GM23248 (cell line): ENCODE measurements at regions not wholly inside any gene's neighbourhood (a gene's known extent, or its start where the extent isn't known, plus 50 kb on each side); places are given as distances from the start of the nearest gene placed in this dataset.

Experiments
- DNase-seq: peaks from one replicate; pipeline ENCODE4 v3.0.0-alpha.2; 2015
- H2AFZ ChIP-seq: fragments of 200-600 bp; sonication (generic); 2 replicates; pipeline ENCODE4 v1.6.1; 2016; ENCODE audit warnings: antibody characterized with exemption
- H3F3A ChIP-seq: fragments of 200-600 bp; sonication (generic); 2 replicates; pipeline ENCODE4 v1.6.1; 2016; ENCODE audit warnings: mild to moderate bottlenecking, antibody characterized with exemption, mixed run types; ENCODE audit not compliant: insufficient read depth
- H3K27ac ChIP-seq: fragments of 200-600 bp; sonication (generic); 2 replicates; pipeline ENCODE4 v1.5.1; 2016; ENCODE audit warnings: mild to moderate bottlenecking
- H3K27me3 ChIP-seq: fragments of 200-600 bp; sonication (generic); replicated peaks from 2 replicates; pipeline ENCODE4 v1.6.1; 2016; ENCODE audit warnings: mild to moderate bottlenecking; ENCODE audit not compliant: insufficient read depth
- H3K36me3 ChIP-seq: fragments of 200-600 bp; sonication (generic); 2 replicates; pipeline ENCODE4 v1.6.1; 2016; ENCODE audit warnings: low read depth, mild to moderate bottlenecking
- H3K4me1 ChIP-seq: fragments of 200-600 bp; sonication (generic); 2 replicates; pipeline ENCODE4 v1.6.1; 2016; ENCODE audit warnings: mild to moderate bottlenecking; ENCODE audit not compliant: insufficient read depth
- H3K4me2 ChIP-seq: fragments of 200-600 bp; sonication (generic); one replicate; pipeline ENCODE4 v1.6.1; 2016; ENCODE audit warnings: mild to moderate bottlenecking; ENCODE audit not compliant: unreplicated experiment
- H3K4me3 ChIP-seq: fragments of 200-600 bp; sonication (generic); 2 replicates; pipeline ENCODE4 v1.5.1; 2016; ENCODE audit warnings: mild to moderate bottlenecking
- H3K79me2 ChIP-seq: fragments of 200-600 bp; sonication (generic); 2 replicates; pipeline ENCODE4 v1.6.1; 2016; ENCODE audit warnings: mild to moderate bottlenecking; ENCODE audit not compliant: insufficient read depth
- H3K9ac ChIP-seq: fragments of 200-600 bp; sonication (generic); 2 replicates; pipeline ENCODE4 v1.6.1; 2016; ENCODE audit warnings: mild to moderate bottlenecking
- H3K9me2 ChIP-seq: fragments of 200-600 bp; sonication (generic); 2 replicates; pipeline ENCODE4 v1.6.1; 2016; ENCODE audit warnings: mixed run types, mild to moderate bottlenecking, moderate library complexity; ENCODE audit not compliant: insufficient read depth
- H3K9me3 ChIP-seq: fragments of 200-600 bp; sonication (generic); one replicate; pipeline ENCODE4 v1.6.1; 2017; ENCODE audit warnings: low read depth
- H4K20me1 ChIP-seq: fragments of 200-600 bp; sonication (generic); 2 replicates; pipeline ENCODE4 v1.6.0; 2016; ENCODE audit not compliant: insufficient read depth
- EZH2 ChIP-seq: fragments of 200-600 bp; sonication (generic); IDR thresholded peaks from 2 replicates; pipeline ENCODE4 v1.6.1; 2018; ENCODE audit warnings: antibody characterized with exemption, mild to moderate bottlenecking; ENCODE audit not compliant: insufficient read depth, poor library complexity, severe bottlenecking
- EZH2phosphoT487 ChIP-seq: fragments of 200-600 bp; sonication (generic); IDR thresholded peaks from 2 replicates; pipeline ENCODE4 v1.6.1; 2018; ENCODE audit warnings: antibody characterized with exemption, moderate library complexity, mild to moderate bottlenecking, low read depth; ENCODE audit not compliant: insufficient read depth
- WGBS, 2 experiments: methylation state at CpG; one replicate each; pipeline ENCODE4 v1.1.6; 2015 to 2017; ENCODE audit warnings: low lambda C conversion rate in 2 of 2, low coverage in 1 of 2; ENCODE audit errors: missing lambda C conversion rate in 2 of 2; 5-methylcytosine and 5-hydroxymethylcytosine counted together
- in situ Hi-C: fragments of 300-500 bp; cut with MboI; formaldehyde crosslinking; loops from 2 replicates; pipeline ENCODE4 v1.15.0; 2020

DNA sequence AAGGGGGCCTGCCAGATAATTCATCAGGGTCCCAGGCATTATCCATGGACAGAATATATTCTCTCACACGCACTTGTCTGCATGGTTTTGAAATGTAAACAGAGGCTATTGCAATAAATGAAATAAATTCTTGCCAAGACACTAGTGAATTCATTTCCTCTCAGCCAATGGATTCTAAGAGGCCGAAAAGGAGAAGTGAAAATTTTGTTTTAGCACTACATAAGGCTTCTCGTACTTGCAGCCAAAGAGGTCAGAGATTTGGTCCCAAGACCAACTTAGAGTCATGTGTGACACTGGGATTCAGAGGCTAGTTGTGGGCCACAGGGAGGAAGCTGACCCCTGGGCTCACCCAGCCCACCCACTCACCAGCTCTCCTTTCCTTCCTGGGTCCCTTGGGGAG lies 184.1 kb upstream of the GLI2 start:
- H3K4me3 ChIP-seq, result no peak overlapping the region
- no peaks in the 10 kb centered on the region for H4K20me1 ChIP-seq
- no peak for DNase-seq
- no peak for TF ChIP-seq EZH2
- TF ChIP-seq EZH2phosphoT487, result no peak
- no peaks in the 10 kb centered on the region for H3K79me2 ChIP-seq
- 69 to 86% methylated on average over 3 of the region's 3 CpGs for WGBS, 2 experiments
- peaks cover 10% of the 10 kb centered on the region for H3F3A ChIP-seq
- H3K4me2 ChIP-seq, result no peak overlapping the region
- no peaks in the 10 kb centered on the region for H3K9me2 ChIP-seq
- in situ Hi-C loops, result no loop called here
- H3K36me3 ChIP-seq, result no peaks in the 10 kb centered on the region
- H2AFZ ChIP-seq, result no peak overlapping the region
- no peak overlapping the region for H3K27ac ChIP-seq
- no peak overlapping the region for H3K9ac ChIP-seq
- H3K9me3 ChIP-seq, result no peaks in the 10 kb centered on the region
- H3K4me1 ChIP-seq, result peaks cover 13% of the 10 kb centered on the region
- H3K27me3 ChIP-seq, result no peaks in the 10 kb centered on the region

DNA sequence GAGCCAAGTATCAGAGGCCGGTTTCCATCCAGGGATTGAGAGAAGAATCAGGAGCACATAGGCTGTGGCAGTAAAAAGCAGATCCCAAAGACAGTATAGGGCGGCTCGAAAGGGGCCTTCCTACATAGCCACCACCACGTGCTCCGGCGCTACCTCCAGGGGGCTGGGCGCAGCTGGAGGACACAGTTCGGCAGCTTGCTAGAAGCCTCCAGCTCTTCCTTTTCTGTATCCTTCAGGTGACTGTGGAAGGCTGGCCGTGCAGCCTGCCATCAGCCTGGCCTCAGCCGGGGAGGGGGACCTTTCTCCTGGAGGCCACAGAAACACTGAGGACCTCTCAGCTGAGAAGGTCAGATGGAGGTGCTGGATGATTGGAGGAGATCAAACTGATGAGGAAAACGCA lies 183.6 kb upstream of the GLI2 start:
- in situ Hi-C loops, result no loop called here
- Histone ChIP-seq H3K4me1 (peaks cover 7% of the 10 kb centered on the region), H3K27me3 (no peaks in the 10 kb centered on the region), H2AFZ (no peak overlapping the region), H3K9ac (no peak overlapping the region), H3F3A (peaks cover 5% of the 10 kb centered on the region), H3K36me3 (no peaks in the 10 kb centered on the region), H3K79me2 (no peaks in the 10 kb centered on the region), H3K4me2 (no peak overlapping the region), H3K9me2 (no peaks in the 10 kb centered on the region), H4K20me1 (no peaks in the 10 kb centered on the region), H3K4me3 (no peak overlapping the region), H3K27ac (no peak overlapping the region), H3K9me3 (no peaks in the 10 kb centered on the region)
- WGBS, 2 experiments, result 78 to 83% methylated on average over 11 of the region's 11 CpGs
- TF ChIP-seq EZH2 (no peak), EZH2phosphoT487 (no peak)
- no peak for DNase-seq

DNA sequence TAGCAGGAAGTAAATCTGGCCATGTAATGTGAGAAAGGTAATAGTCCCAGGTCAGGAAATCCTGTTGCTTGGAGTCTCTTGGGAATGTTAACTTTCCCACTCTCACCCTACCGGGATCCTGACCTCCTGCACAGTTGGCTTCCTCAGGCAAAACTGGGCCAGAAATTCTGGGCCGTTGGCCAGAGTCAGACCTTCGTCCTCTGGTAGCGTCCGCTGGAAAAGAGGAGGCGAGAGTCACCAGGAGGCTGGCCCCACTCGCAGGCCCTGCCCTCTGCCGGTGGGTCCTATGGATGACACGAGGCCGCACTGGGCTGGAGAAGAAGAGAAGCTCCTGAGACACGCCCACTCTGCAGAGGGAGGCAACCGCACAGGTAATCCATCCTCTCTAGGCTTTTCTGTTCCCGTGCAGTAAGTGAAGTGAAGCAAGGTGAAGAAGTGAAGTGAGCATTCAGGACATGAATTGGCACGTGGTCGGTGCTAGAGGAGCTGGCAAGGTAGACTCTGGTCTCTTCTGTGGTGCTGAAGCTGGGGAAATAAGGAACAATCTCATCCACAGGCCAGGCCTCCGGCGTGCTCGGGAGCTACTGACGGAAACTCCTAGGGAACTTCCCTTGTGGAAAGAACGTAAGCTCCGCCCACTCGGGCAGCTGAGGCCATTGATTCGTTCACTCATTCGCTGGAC lies 182.7 kb upstream of the GLI2 start:
- no peaks in the 10 kb centered on the region for H3K36me3 ChIP-seq
- peak; percentile 64 for DNase-seq
- no peak overlapping the region for H3K9ac ChIP-seq
- 46% methylated on average over 23 to 24 of the region's 24 CpGs for WGBS, 2 experiments
- H2AFZ ChIP-seq, result no peak overlapping the region
- TF ChIP-seq EZH2, result no peak
- TF ChIP-seq EZH2phosphoT487, result no peak
- H3K4me2 ChIP-seq, result no peak overlapping the region
- H3K27ac ChIP-seq, result no peak overlapping the region
- H3K4me1 ChIP-seq, result no peaks in the 10 kb centered on the region
- H3F3A ChIP-seq, result peaks cover under 1% of the 10 kb centered on the region; the same call in 1 of the 2 replicates
- H3K27me3 ChIP-seq, result no peaks in the 10 kb centered on the region
- no peak overlapping the region for H3K4me3 ChIP-seq
- no peaks in the 10 kb centered on the region for H3K79me2 ChIP-seq
- H4K20me1 ChIP-seq, result no peaks in the 10 kb centered on the region
- in situ Hi-C loops, result no loop called here
- H3K9me3 ChIP-seq, result no peaks in the 10 kb centered on the region
- no peaks in the 10 kb centered on the region for H3K9me2 ChIP-seq

DNA sequence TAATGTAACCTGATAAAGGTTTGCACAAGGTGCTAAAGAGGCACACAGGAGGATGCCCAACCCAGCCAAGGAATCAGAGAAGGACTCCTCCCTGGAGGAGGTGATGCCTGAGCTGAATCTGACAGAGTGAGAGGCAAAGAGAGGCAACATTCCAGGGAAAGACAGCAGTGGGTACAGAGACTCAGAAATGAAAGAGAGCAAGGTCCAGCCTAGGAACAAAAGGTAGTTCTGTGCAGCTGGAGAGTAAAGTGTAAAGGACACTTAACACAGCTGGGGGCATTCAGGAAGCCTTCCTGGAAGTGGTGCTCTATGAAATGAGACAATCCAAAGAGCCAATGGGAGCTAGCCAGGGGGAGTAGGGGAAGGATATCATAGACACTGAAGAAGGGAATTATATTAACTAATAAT lies 181.0 kb upstream of the GLI2 start:
- Histone ChIP-seq H2AFZ (no peak overlapping the region), H3K4me3 (no peak overlapping the region), H4K20me1 (no peaks in the 10 kb centered on the region), H3K9me3 (no peaks in the 10 kb centered on the region), H3K4me1 (peaks cover 9% of the 10 kb centered on the region), H3K4me2 (no peak overlapping the region), H3K9me2 (no peaks in the 10 kb centered on the region), H3K79me2 (no peaks in the 10 kb centered on the region), H3K27me3 (no peaks in the 10 kb centered on the region), H3K36me3 (no peaks in the 10 kb centered on the region), H3K27ac (no peak overlapping the region), H3K9ac (no peak overlapping the region), H3F3A (peaks cover 15% of the 10 kb centered on the region)
- in situ Hi-C loops, result no loop called here
- no peak for TF ChIP-seq EZH2
- TF ChIP-seq EZH2phosphoT487, result no peak
- DNase-seq, result no peak

DNA sequence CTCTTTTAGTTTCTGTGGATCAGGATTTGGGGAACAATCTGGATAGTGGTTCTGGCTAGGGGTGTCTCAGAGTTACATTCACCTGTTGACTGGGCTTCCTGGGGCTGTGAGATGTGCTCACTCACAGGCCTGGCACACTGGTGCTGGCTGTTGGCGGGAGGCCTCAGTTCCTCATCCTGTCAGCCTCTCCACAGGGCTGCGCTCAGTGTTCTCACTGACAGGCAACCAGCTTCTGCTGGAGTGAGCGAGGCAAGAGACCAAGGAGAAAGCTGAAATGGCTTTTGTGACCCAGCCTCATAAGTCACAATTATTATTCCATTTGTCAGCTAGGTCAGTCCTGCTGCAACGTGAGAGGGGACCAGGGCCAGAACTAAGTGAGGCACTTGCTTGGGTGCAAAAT lies 180.6 kb upstream of the GLI2 start:
- Histone ChIP-seq H3K79me2 (no peaks in the 10 kb centered on the region), H2AFZ (no peak overlapping the region), H3K9me3 (no peaks in the 10 kb centered on the region), H3K9me2 (no peaks in the 10 kb centered on the region), H3K4me3 (no peak overlapping the region), H3K36me3 (no peaks in the 10 kb centered on the region), H3K4me2 (no peak overlapping the region), H3K4me1 (peaks cover 14% of the 10 kb centered on the region), H3K9ac (no peak overlapping the region), H3K27me3 (no peaks in the 10 kb centered on the region), H3F3A (peaks cover 20% of the 10 kb centered on the region), H3K27ac (no peak overlapping the region), H4K20me1 (no peaks in the 10 kb centered on the region)
- DNase-seq, result no peak
- WGBS, 2 experiments, result 79 to 86% methylated on average over 4 of the region's 4 CpGs
- in situ Hi-C loops, result no loop called here
- no peak for TF ChIP-seq EZH2phosphoT487
- TF ChIP-seq EZH2, result no peak
